NCI-H510A (cell line): ENCODE measurements at regions not wholly inside any gene's neighbourhood (a gene's known extent, or its start where the extent isn't known, plus 50 kb on each side); places are given as distances from the start of the nearest gene placed in this dataset.
"Not testable (repeated sequence)": the region's sequence is repeated elsewhere in the genome, so short reads cannot be mapped to it uniquely, and the experiment has no call there.

Experiments used
- DNase-seq: peaks from one replicate; lab custom pipeline; 2025; lab: John Stamatoyannopoulos, UW

DNA sequence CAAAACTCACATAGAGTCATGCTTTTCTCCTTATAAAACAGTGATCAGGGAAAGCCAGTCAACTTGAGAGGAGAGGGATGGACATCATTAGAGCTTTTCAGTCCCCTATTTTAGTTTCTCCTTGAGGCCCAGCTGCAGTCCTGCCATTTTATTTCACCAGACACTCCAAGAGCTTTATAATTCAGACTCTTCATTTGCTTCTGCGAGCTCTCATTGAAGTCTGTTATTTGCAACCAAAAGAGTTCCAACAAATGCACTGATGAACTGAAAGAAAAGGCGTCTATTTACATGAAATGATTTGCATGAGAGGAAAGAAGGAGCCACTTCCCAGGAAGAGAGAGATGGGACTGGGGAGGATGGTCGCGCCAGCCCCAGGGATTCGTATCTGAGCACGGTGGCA is 86.8 kb downstream of the NDUFA12 start:
- DNase-seq = no peak

DNA sequence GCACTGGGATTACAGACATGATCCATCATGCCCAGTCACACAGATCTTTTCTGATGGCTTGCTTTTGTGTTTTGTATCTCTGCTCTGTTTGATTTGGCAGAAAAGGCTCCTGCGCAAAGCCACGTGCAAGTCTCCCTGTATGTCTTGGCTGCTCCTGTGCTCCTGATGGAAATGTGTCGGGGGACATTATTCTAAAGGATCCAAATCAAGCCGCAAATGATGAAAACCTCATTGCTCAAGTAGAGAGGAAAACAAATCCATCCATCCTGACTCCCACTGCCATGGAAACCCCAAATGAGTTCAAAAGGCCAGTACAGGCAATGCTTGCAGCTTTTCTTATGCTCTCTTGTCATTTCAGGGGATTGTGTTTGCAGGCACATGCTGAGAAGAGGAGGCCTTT is 93.8 kb downstream of the NDUFA12 start:
- no peak for DNase-seq

DNA sequence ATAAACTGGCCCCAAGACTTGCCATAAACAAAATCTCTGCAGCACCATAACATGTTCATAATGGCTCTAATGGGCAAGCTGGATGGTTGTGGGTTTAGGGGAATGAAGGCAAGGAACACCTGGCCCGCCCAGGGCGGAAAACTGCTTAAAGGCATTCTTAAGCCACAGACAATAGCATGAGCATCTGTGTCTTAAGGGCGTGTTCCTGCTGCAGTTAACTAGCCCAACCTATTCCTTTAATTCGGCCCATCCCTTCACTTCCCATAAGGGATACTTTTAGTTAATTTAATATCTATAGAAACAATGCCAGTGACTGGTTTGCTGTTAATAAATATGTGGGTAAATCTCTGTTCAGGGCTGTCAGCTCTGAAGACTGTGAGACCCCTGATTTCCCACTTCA is 97.7 kb downstream of the NDUFA12 start:
- DNase-seq = not testable (repeated sequence)

DNA sequence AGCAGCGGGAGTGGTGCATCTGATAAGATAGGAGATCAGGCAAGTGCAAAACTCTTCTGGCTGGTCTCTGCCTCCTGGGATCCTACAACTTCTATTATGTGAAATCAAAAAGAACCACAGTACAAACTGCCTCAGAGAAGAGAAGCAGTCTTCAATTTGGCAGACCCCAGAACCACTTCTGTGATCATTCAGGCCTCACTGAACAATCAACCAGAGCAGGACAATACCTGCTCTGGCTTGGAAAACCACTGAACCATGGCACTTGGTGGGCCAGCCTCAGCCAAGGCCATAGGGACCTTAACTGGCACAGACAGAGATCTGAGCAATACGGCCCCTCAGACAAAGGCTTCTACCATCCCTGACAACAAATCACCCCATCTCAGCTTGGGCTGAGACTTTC is 103.0 kb downstream of the NDUFA12 start:
- DNase-seq = no peak

DNA sequence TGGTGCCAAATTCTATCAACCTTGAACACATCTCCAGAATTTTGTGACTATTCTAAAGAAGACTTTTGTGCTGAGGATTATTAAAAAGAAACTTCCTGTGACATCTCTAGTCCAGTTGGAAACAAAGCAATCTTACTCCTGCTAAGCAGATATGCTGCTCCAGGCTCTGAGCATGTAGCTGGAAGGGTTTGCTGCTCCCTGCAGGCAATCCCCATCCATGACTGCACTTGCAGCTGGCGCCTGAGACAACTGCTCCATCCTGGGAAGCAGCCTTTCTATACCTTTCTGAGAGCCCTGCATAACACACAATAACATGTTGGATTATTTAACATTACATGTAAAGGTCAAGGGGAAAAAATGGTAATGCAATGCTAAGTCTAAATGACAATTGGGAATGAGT is 105.1 kb downstream of the NDUFA12 start:
- no peak for DNase-seq

DNA sequence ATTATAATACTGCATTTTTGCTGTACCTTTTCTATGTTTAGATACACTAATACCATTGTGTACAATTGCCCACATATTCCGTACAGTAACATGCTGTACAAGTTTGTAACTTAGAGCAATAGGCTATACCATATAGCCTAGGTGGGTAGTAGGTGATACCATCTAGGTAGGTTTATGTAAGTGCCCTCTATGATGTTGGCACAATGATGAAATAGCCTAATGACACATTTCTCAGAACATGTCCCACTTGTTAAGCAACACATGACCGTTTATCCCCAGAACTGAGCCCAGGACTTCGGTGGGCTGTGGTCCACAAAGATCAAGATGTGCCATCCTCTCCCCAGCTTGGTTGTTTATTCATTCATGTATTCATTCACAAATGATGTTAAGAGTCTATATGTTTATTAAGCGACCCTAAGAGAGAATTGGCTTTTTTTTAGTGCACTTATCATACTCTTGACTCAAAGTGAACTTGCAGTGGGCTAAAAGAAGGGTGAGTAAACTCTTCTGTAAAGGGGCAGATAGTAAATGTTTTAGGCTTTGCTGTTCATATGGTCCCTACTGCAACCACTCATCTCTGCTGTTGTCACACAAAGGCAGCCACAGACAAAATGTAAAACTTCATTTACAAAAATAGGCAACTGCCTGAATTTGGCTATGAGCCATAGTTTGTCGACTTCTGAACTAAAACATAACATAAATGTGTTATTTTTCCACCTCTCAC is 110.8 kb downstream of the NDUFA12 start:
- DNase-seq = no peak

DNA sequence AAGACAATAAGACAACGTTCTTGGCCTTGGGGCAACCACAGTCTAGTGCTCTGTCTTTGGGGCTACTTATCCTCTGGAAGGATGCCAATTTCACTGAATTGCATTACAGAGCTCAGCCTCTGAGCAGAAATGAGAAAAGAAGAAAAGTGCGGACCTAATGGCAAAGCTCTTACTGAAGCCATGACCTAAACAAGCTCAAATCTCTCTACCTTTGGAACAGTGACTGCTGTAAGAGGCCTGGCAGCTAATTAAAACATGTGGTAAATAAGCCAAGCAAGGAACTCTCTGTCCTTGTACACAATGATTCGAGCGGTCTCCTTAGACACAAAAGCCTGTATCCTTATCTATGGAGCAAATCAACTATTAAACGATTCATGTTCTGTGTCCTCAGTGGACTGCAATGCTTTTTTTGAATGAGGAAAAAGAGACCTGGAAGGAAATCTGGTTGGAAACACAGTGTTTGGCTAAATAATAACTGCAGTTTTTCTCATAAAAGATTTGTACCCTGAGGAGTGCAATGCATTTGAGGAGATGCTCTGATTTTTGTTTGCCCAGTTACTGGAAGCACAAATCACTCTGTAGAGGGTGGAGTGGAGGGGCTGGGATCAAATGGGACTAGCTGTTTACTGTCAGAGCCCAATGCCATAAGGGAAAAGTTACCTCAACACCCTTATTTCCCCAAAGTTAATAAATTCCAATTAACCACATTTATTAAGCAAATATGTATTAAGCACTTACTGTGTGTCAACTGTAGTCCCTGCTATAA is 113.9 kb downstream of the NDUFA12 start:
- DNase-seq = no peak

DNA sequence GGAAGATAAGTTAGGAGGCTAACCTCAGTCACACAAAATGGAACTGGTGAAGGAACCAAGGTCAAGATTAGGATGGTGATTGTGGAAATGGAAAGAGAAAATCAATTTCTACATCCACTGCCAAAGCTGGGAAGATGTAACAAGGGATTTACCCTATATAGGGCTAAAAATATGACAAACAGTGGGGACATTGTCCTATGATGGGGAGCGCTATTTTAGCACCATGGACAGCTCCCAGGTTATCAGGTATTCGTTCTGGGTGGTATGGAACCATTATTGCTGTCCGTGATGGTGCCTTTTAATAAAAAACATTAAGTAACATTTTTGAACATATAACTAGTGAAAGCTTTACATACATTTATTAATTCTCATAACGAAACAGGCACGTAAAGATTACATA is 124.0 kb downstream of the NDUFA12 start:
- no peak for DNase-seq

DNA sequence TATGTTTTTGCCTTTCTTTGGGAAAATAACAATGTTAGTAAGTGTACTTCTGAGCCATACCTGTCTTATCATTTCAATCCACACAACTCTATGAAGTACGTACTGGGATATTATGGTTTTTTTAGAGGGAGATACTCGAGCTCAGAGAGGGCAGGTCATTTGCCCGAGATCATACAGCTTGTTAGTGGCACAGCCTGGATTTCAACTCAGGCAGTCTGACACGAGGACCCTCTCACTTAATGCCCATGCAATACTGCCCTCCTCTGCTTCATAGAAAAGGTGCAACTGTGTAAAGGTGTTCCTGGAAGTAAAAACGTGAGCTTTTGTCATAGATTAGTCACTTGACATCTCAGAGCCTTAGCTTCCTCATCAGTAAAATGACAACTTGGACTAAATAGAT is 128.0 kb downstream of the NDUFA12 start:
- DNase-seq = peak; percentile 19

DNA sequence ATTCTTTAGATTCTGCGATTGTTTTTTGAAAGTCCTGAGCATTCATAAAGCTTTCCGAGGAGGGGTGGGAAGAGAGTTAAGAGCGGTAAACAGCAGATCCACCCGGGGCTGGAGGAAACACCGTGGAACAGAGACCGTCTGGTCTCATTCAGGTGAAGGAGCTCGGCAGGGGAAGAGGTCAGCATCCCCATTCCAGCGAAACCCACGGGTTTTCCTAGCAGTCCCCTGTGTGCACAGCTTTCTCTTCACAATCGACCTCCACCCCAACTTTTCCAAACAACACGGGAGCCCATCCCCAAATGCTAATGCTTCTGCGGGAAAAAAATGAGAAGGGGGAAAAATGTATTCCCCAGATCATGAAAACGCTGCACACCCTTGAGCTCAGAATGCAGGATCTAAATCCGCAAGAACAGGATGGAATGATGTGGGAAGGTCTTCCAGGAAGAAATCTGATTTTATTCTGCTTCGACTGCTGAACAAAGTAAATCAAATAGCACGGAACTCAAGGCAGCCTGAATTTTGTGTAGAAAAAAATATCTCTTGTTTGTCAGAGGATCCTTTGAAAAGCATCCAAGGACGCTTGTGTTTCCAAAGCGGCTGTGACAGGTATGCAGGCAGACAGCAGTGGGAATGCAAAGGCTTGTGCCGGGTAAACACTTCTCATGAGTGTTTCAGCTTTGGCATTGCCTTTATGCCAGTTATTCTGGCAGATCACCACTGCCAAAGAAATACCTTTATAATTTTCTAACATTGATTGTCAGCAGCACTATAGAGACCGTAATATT is 128.8 kb downstream of the NDUFA12 start:
- no peak for DNase-seq

DNA sequence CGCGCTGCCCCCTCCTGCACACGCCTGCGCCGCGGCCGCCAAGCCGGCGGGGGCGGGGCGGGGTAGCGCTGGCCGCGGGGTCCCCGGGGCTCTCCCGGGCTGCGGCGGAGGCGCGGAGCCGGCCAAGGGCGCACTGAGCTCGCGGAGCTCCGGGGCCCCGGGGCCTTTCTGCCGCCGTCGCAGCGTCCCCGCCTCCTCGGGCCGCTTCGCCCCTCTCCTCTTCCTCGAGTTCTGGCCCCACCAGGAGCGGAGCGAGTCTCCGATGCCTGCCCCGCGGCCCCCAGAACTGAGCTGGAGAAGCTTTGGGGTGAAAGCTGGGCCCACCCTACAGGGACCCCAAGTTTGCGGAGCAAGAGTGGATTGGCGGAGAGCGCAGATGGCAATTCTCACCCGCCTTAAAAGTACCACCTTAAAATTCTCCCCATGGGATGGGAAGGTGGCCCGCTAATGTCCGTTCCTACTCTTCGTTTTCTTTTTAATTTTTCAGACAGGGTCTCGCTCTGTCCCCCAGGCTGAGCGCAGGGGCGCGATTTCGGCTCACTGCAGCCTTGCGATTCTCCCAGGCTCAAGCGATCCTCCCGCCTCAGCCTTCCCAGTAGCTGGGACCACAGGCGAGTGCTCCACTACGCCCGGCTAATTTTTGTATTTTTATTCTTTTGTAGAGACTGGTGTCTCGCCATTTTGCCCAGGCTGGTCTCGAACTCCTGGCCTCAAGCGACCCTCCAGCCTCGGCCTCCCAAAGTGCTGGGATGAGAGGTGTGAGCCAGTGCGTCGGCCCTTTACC is 129.6 kb downstream of the NDUFA12 start:
- DNase-seq = no peak

DNA sequence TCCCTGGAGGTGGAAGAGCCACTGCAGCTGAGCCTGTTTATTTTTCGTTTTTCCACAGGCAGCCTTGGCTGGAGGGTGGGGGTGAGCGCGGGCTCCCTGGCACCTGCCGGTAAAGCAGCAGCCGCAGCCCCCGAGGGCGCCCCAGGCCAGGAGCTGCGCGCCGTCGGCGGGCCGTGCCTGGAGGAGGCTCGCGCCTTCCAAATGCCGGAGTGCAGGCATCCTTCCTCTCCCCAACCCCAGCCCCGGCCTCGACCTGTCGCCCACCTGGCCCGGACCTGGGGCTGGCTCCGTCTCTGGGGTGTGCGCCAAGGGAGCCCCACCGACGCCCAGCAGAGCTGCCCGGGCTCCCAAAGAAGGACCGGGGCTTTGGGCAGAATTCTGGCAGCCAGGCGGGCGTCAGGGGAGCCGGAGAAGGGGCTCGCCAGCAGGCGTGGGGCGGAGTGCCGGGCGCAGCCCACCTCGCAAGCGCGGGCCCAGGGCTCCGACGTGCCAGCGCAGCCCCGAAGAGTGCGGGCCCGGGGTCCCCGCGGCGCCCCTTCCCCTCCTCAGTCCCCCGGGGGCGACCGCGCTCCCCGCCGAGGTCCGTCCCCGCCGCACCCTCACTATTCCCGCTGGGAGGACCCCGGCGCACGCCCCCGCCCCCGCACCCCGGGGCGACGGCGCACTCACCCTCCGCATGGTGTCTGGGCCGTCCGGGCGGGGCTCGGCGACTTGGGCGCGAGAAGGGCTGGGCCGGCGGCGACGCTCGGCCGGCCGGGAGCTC is 130.3 kb downstream of the NDUFA12 start:
- no peak for DNase-seq

DNA sequence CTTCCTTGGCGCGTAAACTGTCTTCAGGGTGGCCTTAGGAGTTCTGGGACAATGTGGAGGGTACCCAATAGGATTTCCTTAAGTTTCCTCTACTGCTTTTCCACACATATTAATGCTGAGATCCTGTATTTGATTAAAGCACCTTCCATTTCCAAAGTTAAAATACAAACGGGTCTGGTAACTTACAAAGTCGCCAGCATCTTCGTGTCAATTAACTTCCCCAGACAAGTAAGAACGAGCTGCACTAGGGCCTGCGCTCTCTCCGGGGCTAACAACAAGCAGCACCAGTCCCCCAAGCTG is 130.9 kb downstream of the NDUFA12 start:
- DNase-seq = no peak

DNA sequence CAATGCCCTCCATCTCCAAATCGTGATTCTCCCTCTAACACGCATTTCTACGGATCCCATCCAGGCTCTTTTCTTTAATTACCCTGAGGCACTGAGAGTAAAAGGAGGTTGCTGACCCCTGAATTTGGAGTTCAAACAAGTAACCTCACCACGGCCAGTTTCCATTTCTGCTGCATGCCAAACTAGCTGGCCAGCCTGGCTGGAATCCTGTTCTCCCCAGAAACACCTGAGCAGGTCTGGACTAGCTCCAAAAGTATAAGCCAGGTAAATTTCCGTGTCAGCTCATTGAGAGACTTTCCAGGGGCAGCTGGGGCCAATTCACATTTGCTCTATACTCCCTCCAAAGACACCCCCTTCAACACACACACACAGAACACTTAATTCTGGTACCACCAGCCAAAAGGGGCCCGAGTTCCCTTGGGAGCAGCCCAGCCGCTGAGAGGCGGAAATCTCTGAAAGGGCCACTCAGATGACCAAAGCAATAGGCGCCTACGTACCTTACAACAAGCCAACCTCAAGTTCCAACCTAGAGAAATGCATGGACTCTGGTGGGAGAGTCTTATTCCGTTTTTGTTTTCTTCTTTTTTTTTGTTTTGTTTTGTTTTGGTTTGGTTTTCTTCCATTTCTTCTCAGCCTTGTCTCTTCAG is 131.4 kb downstream of the NDUFA12 start:
- no peak for DNase-seq

DNA sequence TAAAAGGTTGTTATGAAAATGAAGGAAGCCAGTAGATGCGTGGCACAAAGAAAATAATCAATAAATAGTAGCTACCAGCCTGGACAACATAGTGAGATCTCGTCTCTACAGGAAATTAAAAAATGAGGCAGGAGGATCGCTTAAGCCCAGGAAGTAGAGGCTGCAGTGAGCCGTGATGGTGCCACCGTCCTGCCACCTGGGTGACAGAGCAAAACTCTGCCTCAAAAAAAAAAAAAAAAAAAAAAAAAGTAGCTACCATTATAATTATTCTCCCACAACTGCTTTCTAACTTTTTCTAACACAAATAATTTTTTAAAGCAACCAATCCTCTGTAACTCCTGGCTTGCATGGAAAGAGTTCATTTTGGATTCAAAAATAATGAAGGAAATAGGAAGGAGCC is 133.0 kb downstream of the NDUFA12 start:
- no peak for DNase-seq

DNA sequence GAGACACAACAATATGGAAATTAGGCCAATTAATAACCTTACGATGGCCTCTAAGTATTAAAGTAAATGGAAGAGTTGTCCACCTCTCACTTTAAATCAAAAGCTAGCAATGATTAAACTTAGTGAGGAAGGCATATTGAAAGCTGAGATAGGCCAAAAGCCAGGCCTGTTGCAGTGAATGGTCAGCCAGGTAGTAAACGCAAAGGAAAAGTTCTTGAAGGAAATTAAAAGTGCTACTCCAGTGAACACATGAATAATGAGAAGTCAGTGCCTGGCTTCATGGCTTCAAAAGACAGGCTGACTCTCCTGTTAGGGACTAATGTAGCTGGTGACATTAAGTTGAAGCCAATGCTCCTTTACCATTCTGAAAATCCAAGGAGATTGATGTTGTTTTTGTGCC is 135.3 kb downstream of the NDUFA12 start:
- DNase-seq = no peak

DNA sequence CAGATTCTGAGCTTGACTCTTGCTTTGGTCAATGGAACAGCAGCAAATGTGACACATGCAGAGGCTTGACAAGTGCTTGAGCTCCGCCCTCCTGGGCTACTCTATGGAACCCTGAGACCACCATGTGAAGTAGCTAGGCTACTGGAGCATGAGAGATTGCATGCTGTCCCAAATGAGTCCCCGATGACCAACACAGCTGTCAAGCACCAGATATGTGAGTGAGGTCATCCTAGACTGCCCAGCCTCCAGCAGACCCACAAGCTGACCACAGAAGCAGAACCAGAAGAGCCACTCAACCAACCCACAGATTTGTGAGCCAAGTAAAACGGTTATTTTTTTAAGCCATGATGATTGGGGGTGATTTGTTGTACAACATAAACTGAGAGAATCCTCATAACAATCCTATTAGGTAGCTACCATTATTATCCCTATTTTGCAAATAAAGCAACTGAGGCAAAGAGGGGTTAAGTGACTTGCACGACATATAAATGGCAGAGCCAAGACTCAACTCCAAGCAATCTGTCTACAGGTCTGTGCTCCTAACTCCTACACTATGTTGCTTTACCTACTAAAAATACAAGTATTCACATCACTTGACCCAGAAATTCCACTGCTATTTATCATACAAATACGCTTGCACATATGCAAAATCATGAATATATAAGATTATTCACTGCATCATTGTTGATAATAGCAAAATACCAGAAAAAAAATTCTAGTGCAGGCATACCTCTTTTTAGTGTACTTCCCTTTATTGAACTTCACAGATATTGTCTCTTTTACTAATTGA is 136.2 kb downstream of the NDUFA12 start:
- no peak for DNase-seq

DNA sequence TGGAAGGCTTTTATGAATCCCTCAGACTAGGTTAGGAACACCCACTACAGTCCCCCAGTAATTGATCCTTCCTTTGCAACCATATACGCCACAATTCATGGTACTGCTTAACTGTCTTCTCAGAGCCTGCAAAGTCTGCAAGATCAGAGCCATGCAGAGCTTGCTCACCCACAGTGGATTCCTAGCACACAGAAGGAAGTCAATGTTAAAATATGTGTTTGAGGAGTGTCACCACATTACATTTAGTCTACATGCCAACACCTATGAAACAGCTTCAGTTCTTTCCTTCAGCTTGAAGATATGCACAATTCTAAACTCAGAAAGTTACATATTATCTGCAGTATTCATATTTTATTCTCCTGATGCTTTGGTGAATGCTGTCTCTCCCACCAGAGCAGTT is 138.5 kb downstream of the NDUFA12 start:
- no peak for DNase-seq

DNA sequence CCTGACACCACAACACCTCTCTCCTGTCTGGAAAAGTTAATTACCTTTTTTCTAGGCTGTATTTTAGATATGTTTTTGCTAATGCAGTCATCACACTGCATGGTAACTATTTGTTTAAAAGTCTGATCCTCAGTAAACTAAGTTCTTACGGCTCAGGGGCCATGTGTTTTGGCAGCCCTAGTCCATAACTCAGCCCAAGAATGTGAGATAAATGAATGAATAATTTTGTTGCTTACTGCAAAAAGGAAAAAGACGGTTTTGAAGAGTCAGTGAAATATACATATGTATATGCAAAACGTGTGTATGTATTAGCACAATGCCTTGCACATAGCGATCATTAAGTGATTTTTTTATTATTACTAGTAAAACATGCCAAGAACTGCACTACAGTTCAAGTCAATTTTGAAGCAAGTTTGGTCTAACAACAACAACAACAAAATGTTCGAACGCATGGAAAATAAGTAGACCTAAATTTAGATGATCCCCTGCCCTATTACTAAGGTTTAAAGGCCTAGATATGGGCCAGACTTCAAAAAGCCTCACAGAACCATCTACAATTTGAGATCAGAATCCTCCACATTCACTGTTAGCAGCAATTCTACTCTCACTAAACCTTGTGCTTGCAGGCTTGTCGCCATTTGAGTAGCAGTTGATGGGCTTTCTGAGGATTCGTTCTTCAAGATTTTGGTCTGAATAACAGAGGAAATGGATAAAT is 140.0 kb downstream of the NDUFA12 start:
- DNase-seq = no peak

DNA sequence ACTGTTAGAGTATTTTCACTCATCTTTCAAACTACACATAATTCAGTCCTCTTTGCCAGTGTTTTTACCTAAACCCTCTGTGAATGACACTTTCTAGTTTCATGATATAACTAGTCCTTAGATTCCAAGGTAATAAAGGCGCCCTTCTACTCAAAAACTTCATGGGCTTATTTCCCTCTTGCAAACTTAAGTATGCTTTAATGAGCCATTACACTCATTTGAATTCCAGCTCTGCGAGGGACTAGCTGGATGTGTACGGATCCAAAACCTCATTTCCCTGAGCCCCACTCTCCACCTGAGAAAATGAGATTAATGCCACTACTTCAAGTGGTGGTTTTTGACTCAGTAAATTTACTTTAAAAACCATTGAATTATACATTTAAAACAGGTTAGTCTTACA is 141.1 kb downstream of the NDUFA12 start:
- DNase-seq = no peak
